ENCODE measurements at regions not wholly inside any gene's neighbourhood (a gene's known extent, or its start where the extent isn't known, plus 50 kb on each side); places are given as distances from the start of the nearest gene placed in this dataset.

- no peaks in the 10 kb centered on the region for H3K9me3 ChIP-seq
- no peaks in the 10 kb centered on the region for H3K36me3 ChIP-seq
- no peaks in the 10 kb centered on the region for H3K27me3 ChIP-seq
- no peaks in the 10 kb centered on the region for H3K4me1 ChIP-seq
- intact Hi-C loops (cut with DNase I): no loop called here
- TF ChIP-seq CTCF (IDR thresholded peaks at IDR 0.05) (no peak), POLR2A (IDR thresholded peaks at IDR 0.05) (no peak)
- no peak for DNase-seq
- H3K27ac ChIP-seq: no peak overlapping the region
- H3K4me3 ChIP-seq: no peak overlapping the region
- 15 to 21% methylated on average over 1 of the region's 1 CpG for WGBS, 2 donors
Measured at GRCh38 chr3:95210878-95211277, 1148.0 kb downstream of the NSUN3 start.

- no peaks in the 10 kb centered on the region for H3K9me3 ChIP-seq
- H3K4me3 ChIP-seq: no peak overlapping the region
- no peaks in the 10 kb centered on the region for H3K4me1 ChIP-seq
- intact Hi-C loops (cut with DNase I): no loop called here
- H3K27me3 ChIP-seq: no peaks in the 10 kb centered on the region
- H3K36me3 ChIP-seq: no peaks in the 10 kb centered on the region
- TF ChIP-seq POLR2A (IDR thresholded peaks at IDR 0.05): no peak
- no peak overlapping the region for H3K27ac ChIP-seq
- 74 to 78% methylated on average over 2 of the region's 2 CpGs for WGBS, 2 donors
- no peak for DNase-seq
Measured at GRCh38 chr3:95212117-95212516, 1149.3 kb downstream of the NSUN3 start.

GRCh38 chr3:95215437-95215957 lies 1152.6 kb downstream of the NSUN3 start:
- Histone ChIP-seq H3K27ac (no peak overlapping the region), H3K9me3 (no peaks in the 10 kb centered on the region), H3K4me3 (no peak overlapping the region), H3K27me3 (no peaks in the 10 kb centered on the region), H3K36me3 (no peaks in the 10 kb centered on the region), H3K4me1 (no peaks in the 10 kb centered on the region)
- no peak for DNase-seq
- 71 to 83% methylated on average over 1 of the region's 1 CpG for WGBS, 2 donors
- no peak for TF ChIP-seq CTCF (IDR thresholded peaks at IDR 0.05)
- TF ChIP-seq POLR2A (IDR thresholded peaks at IDR 0.05): no peak
- intact Hi-C loops (cut with DNase I): no loop called here

- H3K9me3 ChIP-seq: no peaks in the 10 kb centered on the region
- no peak for DNase-seq
- intact Hi-C loops (cut with DNase I): no loop called here
- no peak overlapping the region for H3K27ac ChIP-seq
- no peaks in the 10 kb centered on the region for H3K36me3 ChIP-seq
- H3K4me1 ChIP-seq: no peaks in the 10 kb centered on the region
- H3K27me3 ChIP-seq: no peaks in the 10 kb centered on the region
- no peak overlapping the region for H3K4me3 ChIP-seq
- TF ChIP-seq POLR2A (IDR thresholded peaks at IDR 0.05): no peak
- no peak for TF ChIP-seq CTCF (IDR thresholded peaks at IDR 0.05)
Measured at GRCh38 chr3:95217661-95218060, 1154.8 kb downstream of the NSUN3 start.

- no peak overlapping the region for H3K4me3 ChIP-seq
- no peaks in the 10 kb centered on the region for H3K9me3 ChIP-seq
- intact Hi-C loops (cut with DNase I): no loop called here
- no peaks in the 10 kb centered on the region for H3K27me3 ChIP-seq
- no peaks in the 10 kb centered on the region for H3K36me3 ChIP-seq
- TF ChIP-seq CTCF (IDR thresholded peaks at IDR 0.05) (no peak), POLR2A (IDR thresholded peaks at IDR 0.05) (no peak)
- H3K4me1 ChIP-seq: no peaks in the 10 kb centered on the region
- no peak for DNase-seq
- 12 to 26% methylated on average over 1 of the region's 1 CpG for WGBS, 2 donors
- no peak overlapping the region for H3K27ac ChIP-seq
Measured at GRCh38 chr3:95218484-95218883, 1155.6 kb downstream of the NSUN3 start.

GRCh38 chr3:95226437-95226836 lies 1163.6 kb downstream of the NSUN3 start:
- H3K36me3 ChIP-seq: no peaks in the 10 kb centered on the region
- TF ChIP-seq POLR2A (IDR thresholded peaks at IDR 0.05) (no peak), CTCF (IDR thresholded peaks at IDR 0.05) (no peak)
- 84 to 93% methylated on average over 5 of the region's 5 CpGs for WGBS, 2 donors
- intact Hi-C loops (cut with DNase I): no loop called here
- H3K27me3 ChIP-seq: no peaks in the 10 kb centered on the region
- DNase-seq: no peak
- no peaks in the 10 kb centered on the region for H3K4me1 ChIP-seq
- no peak overlapping the region for H3K4me3 ChIP-seq
- no peak overlapping the region for H3K27ac ChIP-seq
- peaks cover 0 to 3% (median 0%) of the 10 kb centered on the region in 3 donors for H3K9me3 ChIP-seq
